LNCAP (cell line): ENCODE measurements at regions not wholly inside any gene's neighbourhood (a gene's known extent, or its start where the extent isn't known, plus 50 kb on each side); places are given as distances from the start of the nearest gene placed in this dataset.

Experiments used
- CTCF ChIP-seq: fragments of 450-650 bp; IDR thresholded peaks from 2 replicates; pipeline ENCODE4 v1.5.1; 2017; ENCODE audit warnings: mild to moderate bottlenecking

- TF ChIP-seq CTCF = no peak
Measured at GRCh38 chr16:82317411-82318167, 147.6 kb upstream of the MPHOSPH6 start.

GRCh38 chr16:82313754-82314153 is 143.7 kb upstream of the MPHOSPH6 start:
- no peak for TF ChIP-seq CTCF

GRCh38 chr16:82311528-82311927 is 141.5 kb upstream of the MPHOSPH6 start:
- no peak for TF ChIP-seq CTCF

GRCh38 chr16:82302042-82302727 is 132.2 kb upstream of the MPHOSPH6 start:
- TF ChIP-seq CTCF = no peak

- TF ChIP-seq CTCF = no peak
Measured at GRCh38 chr16:82301146-82301755, 131.2 kb upstream of the MPHOSPH6 start.

GRCh38 chr16:82300374-82300951 is 130.4 kb upstream of the MPHOSPH6 start:
- TF ChIP-seq CTCF = no peak

GRCh38 chr16:82298472-82298871 is 128.4 kb upstream of the MPHOSPH6 start:
- TF ChIP-seq CTCF = no peak
